MM.1S (cell line): ENCODE measurements at regions not wholly inside any gene's neighbourhood (a gene's known extent, or its start where the extent isn't known, plus 50 kb on each side); places are given as distances from the start of the nearest gene placed in this dataset.

Experiments used
- EZH2 ChIP-seq: fragments of 300-600 bp; sonication (generic); optimal IDR thresholded peaks from 2 replicates; pipeline ENCODE3; 2017; ENCODE audit warnings: low read depth, mild to moderate bottlenecking, antibody characterized with exemption, low read length, mixed read lengths
- TF ChIP-seq, protein P1 (sequence below): fragments of 300-600 bp; sonication (generic); IDR thresholded peaks from 2 replicates; pipeline ENCODE4 v1.5.1; 2016; ENCODE audit warnings: antibody characterized with exemption, low read length, mixed read lengths

- TF ChIP-seq, protein P1, sequence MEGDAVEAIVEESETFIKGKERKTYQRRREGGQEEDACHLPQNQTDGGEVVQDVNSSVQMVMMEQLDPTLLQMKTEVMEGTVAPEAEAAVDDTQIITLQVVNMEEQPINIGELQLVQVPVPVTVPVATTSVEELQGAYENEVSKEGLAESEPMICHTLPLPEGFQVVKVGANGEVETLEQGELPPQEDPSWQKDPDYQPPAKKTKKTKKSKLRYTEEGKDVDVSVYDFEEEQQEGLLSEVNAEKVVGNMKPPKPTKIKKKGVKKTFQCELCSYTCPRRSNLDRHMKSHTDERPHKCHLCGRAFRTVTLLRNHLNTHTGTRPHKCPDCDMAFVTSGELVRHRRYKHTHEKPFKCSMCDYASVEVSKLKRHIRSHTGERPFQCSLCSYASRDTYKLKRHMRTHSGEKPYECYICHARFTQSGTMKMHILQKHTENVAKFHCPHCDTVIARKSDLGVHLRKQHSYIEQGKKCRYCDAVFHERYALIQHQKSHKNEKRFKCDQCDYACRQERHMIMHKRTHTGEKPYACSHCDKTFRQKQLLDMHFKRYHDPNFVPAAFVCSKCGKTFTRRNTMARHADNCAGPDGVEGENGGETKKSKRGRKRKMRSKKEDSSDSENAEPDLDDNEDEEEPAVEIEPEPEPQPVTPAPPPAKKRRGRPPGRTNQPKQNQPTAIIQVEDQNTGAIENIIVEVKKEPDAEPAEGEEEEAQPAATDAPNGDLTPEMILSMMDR: no peak
- TF ChIP-seq EZH2: no peak
Measured at GRCh38 chr6:149173222-149173621, 144.3 kb upstream of the TAB2 start.
